ENCODE measurements at regions not wholly inside any gene's neighbourhood (a gene's known extent, or its start where the extent isn't known, plus 50 kb on each side); places are given as distances from the start of the nearest gene placed in this dataset.

- no peak for DNase-seq
These were observed 103.4 kb upstream of the LNX1 start for GRCh38 chr4:53694666-53695065.

- DNase-seq, result no peak
These were observed 102.6 kb upstream of the LNX1 start for GRCh38 chr4:53693909-53694308.

GRCh38 chr4:53693408-53693807 is 102.1 kb upstream of the LNX1 start:
- no peak for DNase-seq

DNA sequence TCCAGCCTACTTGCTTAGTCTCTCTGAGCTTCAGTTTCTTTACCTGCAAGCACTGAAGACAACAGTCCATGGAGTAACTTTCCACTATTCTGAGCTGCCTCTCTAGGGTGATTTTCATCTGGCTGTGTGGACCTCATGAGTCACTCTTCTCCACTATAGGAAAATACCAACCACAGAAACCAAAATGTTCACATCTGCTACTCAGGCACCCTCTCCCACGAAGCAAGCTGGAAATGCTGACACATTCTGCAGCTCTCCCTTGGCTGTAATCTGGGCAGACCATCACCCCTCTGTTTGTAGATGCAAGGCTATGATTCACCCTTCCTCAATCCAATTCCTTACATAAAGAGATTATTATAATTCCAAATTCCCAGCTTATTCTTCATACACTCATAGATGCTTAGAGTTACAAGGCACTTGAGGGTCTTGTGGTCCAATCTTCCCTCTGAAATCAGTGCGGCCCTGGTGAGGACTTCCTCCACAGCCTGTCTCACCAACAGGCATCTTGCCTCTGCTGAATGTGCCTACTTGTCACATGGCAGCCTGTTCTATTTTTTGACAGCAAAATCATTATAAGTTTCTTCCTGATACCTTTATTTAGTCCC is 97.0 kb upstream of the LNX1 start:
- DNase-seq, result peak in 2 of 3 donors; percentile 21 to 98

GRCh38 chr4:53686521-53686920 is 95.2 kb upstream of the LNX1 start:
- peak in 2 of 3 donors; percentile 13 to 51 for DNase-seq

- DNase-seq, result peak; percentile 52 to 80 (median 72)
These were observed 93.1 kb upstream of the LNX1 start for GRCh38 chr4:53684136-53685130.

DNA sequence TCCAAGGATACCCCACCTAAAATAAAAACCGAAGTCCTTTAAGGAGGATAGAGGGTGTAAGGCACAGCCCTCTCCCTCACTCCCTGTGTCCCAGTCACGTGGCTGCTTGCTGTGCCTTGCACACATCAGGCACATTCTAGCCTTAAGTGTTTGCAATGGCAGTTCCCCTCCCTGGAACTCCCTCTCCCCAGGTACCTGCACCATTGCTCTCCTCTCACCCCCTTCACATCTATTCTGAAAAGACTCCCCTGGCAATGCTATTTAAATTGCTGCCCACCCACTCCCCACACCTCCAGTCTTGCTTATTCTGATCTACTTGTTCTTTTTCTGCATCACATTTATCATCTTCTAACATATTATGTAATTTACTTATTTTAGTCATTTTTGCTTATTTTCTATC is 91.6 kb upstream of the LNX1 start:
- no peak for DNase-seq

GRCh38 chr4:53682196-53682595 is 90.9 kb upstream of the LNX1 start:
- DNase-seq, result peak in 2 of 3 donors; percentile 33 to 83

- no peak for DNase-seq
These were observed 89.3 kb upstream of the LNX1 start for GRCh38 chr4:53680598-53680997.

GRCh38 chr4:53680168-53680567 is 88.9 kb upstream of the LNX1 start:
- DNase-seq, result no peak

GRCh38 chr4:53676402-53676871 is 85.2 kb upstream of the LNX1 start:
- no peak for DNase-seq

DNA sequence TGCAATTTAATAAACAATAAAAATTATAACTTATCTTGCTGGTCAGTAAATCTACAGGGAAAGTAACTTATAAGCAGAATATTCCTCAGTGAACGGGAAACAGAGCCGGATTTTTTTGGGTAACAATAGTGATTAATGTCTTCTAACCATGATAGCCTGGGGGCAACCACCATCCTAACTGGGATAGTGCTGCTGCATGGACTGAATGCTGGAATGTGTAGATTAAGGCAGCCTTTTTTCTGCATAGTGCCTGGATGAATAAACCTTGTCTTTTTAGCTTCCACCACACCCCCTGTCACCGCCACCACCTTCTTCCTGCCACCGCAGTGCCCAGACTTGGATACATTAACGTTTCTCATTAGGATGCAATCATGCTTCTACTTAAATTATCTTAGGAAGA is 83.6 kb upstream of the LNX1 start:
- no peak for DNase-seq

- no peak for DNase-seq
These were observed 81.6 kb upstream of the LNX1 start for GRCh38 chr4:53672873-53673272.

GRCh38 chr4:53671757-53672156 is 80.5 kb upstream of the LNX1 start:
- no peak for DNase-seq

DNA sequence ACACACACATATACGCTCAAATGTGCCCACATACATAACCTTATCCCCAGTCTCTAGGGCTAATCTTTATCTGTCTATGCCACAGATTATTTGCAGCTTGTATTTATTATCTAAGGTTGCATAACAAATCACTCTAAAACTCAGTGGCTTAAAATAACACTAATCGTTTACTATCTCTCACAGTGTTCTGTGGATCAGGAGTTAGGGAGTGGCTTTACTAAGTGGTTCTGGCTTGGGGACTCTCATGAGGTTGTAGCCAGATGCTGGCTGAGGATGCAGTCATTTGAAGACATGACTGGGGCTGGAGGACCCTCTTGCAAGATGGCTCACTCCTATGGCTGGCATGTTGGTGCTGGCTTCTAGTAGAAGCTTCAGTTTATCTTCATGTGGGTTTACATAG is 68.5 kb upstream of the LNX1 start:
- no peak for DNase-seq

- no peak for DNase-seq
These were observed 67.8 kb upstream of the LNX1 start for GRCh38 chr4:53659112-53659511.

GRCh38 chr4:53658029-53658428 is 66.7 kb upstream of the LNX1 start:
- DNase-seq, result peak in 1 of 3 donors; percentile 20

- DNase-seq, result peak; percentile 51 to 83 (median 75)
These were observed 65.2 kb upstream of the LNX1 start for GRCh38 chr4:53656421-53656981.

DNA sequence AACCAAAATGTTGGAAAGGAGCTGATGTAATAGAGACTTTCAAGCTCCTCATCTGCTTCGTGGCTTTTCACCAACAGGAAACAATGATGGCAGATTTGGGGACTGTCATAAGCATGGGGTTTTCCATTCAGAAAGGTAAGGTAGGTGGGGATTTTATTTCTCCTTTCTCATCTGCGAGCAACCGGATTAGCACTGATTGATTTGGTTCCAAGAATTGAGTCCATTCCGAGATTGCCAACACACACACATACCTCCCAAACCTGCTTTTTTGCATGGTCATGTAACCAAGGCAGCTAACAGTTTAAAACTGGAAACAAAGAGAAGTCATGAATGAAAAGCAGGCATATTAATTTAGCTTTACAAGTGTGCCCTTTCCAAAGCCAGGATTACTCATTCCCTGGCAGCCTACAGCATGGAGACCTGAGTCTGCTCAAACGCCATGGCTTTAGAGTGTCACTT is 63.0 kb upstream of the LNX1 start:
- DNase-seq, result peak in 2 of 3 donors; percentile 47 to 63

GRCh38 chr4:53653484-53654053 is 62.3 kb upstream of the LNX1 start:
- DNase-seq, result peak in 1 of 3 donors; percentile 45

GRCh38 chr4:53651156-53651735 is 60.0 kb upstream of the LNX1 start:
- peak in 1 of 3 donors; percentile 18 for DNase-seq

DNA sequence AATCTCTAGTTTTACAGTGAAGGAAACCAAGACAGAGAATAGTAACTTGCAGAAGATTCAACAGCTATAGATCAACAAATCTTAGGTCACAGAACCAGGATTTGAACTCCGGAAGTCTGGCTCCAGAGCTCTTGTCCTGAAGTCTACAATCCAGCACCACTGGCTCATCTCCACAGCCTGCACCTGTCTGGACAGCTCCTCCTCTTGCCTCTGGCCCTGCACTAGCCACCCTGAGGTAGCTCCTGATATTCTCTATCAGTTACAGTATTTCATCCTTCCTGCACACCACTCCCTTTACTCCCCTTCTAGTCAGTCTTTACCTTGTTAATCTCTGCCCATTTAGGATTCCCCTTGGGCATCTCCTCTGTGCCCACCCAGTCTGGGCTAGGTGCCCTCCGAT is 58.1 kb upstream of the LNX1 start:
- DNase-seq, result no peak

Measured in muscle of back (tissue), 3 donors.